Endothelial cell (in vitro differentiated cells): ENCODE measurements at regions not wholly inside any gene's neighbourhood (a gene's known extent, or its start where the extent isn't known, plus 50 kb on each side); places are given as distances from the start of the nearest gene placed in this dataset.
"Not testable (repeated sequence)": the region's sequence is repeated elsewhere in the genome, so short reads cannot be mapped to it uniquely, and the experiment has no call there.

Experiments
- DNase-seq: peaks from one replicate; pipeline ENCODE4 v3.0.0; 2021; ENCODE audit warnings: low spot score
- H3K27ac Mint-ChIP-seq: one replicate; pipeline ENCODE4 v1.8.0; 2021; ENCODE audit warnings: mixed read lengths, inconsistent platforms; ENCODE audit not compliant: unreplicated experiment
- H3K27me3 Mint-ChIP-seq: one replicate; pipeline ENCODE4 v1.8.0; 2021; ENCODE audit warnings: mild to moderate bottlenecking, moderate library complexity, mixed read lengths, inconsistent platforms; ENCODE audit not compliant: unreplicated experiment
- H3K36me3 Mint-ChIP-seq: one replicate; pipeline ENCODE4 v1.8.0; 2021; ENCODE audit warnings: mild to moderate bottlenecking, low read depth, mixed read lengths, inconsistent platforms; ENCODE audit not compliant: unreplicated experiment
- H3K4me1 Mint-ChIP-seq: one replicate; pipeline ENCODE4 v1.8.0; 2021; ENCODE audit warnings: mild to moderate bottlenecking, mixed read lengths, inconsistent platforms; ENCODE audit not compliant: unreplicated experiment
- H3K4me3 Mint-ChIP-seq: one replicate; pipeline ENCODE4 v1.8.0; 2021; ENCODE audit warnings: mild to moderate bottlenecking, mixed read lengths, inconsistent platforms; ENCODE audit not compliant: unreplicated experiment
- H3K9me3 Mint-ChIP-seq: one replicate; pipeline ENCODE4 v1.8.0; 2021; ENCODE audit warnings: mixed read lengths, inconsistent platforms; ENCODE audit not compliant: unreplicated experiment
- TF ChIP-seq, protein P1 (sequence below): fragments of 200-600 bp; sonication (generic); IDR thresholded peaks from one replicate; pipeline ENCODE4 v1.5.0; 2021; ENCODE audit warnings: antibody characterized with exemption; ENCODE audit not compliant: unreplicated experiment

DNA sequence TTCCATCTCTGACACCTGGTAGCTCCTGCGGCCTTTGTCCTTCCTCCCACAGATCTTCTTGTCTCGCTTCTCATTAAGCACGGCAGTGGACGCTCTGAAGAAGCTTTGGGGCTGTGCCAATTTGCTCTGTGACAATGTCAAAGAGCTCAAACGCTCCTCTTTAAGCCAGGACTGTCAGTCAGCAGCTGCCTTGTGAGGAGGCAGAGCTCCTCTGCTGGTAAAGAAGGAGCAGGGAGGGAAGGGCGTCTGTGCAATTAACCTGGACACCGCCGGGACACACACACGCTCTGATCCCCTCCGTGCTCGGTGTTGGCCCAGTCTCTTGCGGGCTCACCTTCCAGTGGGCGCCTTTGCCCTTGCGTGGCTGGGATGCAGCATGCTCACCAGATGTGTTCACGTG, 373.9 kb downstream of the BRD1 start:
- Mint-ChIP-seq H3K4me3 (no peak overlapping the region), H3K27ac (no peak overlapping the region), H3K36me3 (no peaks in the 10 kb centered on the region), H3K9me3 (no peaks in the 10 kb centered on the region), H3K27me3 (peaks cover 10% of the 10 kb centered on the region), H3K4me1 (peaks cover 4% of the 10 kb centered on the region)
- no peak for DNase-seq
- TF ChIP-seq, protein P1, sequence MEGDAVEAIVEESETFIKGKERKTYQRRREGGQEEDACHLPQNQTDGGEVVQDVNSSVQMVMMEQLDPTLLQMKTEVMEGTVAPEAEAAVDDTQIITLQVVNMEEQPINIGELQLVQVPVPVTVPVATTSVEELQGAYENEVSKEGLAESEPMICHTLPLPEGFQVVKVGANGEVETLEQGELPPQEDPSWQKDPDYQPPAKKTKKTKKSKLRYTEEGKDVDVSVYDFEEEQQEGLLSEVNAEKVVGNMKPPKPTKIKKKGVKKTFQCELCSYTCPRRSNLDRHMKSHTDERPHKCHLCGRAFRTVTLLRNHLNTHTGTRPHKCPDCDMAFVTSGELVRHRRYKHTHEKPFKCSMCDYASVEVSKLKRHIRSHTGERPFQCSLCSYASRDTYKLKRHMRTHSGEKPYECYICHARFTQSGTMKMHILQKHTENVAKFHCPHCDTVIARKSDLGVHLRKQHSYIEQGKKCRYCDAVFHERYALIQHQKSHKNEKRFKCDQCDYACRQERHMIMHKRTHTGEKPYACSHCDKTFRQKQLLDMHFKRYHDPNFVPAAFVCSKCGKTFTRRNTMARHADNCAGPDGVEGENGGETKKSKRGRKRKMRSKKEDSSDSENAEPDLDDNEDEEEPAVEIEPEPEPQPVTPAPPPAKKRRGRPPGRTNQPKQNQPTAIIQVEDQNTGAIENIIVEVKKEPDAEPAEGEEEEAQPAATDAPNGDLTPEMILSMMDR, result no peak

DNA sequence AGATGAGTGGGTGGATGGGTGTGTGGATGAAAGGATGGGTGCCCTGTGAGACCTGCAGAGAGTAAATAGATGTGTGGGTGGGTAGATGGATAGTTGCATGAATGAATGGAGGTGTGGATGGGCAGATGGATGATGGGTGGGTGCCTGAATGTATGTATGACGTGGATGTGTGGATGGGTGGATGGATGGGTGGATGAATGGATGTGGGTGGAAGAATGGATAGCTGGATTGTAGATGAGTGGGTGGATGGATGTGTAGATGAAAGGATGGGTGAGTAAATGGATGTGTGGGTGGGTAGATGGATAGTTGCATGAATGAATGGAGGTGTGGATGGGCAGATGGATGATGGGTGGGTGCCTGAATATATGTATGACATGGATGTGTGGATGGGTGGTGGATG, 374.7 kb downstream of the BRD1 start:
- H3K27me3 Mint-ChIP-seq, H3K4me1 Mint-ChIP-seq, H3K9me3 Mint-ChIP-seq, H3K4me3 Mint-ChIP-seq, H3K27ac Mint-ChIP-seq, H3K36me3 Mint-ChIP-seq, DNase-seq: not testable (repeated sequence)

DNA sequence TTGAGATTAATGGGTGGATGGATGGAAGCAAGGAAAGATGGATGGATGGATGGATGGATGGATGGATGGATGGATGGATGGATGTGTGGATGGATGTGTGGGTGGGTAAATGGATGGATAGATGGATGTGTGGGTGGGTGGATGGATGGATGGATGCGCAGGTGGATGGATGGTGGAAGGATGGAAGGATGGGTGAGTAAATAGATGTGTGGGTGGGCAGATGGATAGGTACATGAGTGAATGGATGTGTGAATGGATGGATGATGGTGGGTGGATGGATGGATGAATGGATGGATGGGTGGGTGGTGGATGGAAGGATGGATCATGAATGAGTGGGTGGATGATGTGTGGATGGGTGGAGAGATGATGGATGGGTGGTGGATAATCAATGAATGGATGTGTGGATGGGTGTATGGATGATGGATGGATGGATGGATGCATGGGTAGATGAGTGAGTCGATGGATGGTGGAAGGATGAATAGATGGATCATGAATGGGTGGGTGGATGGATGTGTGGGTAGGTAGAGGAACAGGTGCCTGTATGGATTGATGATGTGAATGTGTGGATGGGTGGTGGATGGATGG, 375.2 kb downstream of the BRD1 start:
- Mint-ChIP-seq H3K4me1 (peaks cover 4% of the 10 kb centered on the region), H3K9me3 (no peaks in the 10 kb centered on the region), H3K36me3 (no peaks in the 10 kb centered on the region), H3K27me3 (peaks cover 10% of the 10 kb centered on the region), H3K27ac (no peak overlapping the region), H3K4me3 (no peak overlapping the region)
- DNase-seq, result no peak
- TF ChIP-seq, protein P1, result no peak

DNA sequence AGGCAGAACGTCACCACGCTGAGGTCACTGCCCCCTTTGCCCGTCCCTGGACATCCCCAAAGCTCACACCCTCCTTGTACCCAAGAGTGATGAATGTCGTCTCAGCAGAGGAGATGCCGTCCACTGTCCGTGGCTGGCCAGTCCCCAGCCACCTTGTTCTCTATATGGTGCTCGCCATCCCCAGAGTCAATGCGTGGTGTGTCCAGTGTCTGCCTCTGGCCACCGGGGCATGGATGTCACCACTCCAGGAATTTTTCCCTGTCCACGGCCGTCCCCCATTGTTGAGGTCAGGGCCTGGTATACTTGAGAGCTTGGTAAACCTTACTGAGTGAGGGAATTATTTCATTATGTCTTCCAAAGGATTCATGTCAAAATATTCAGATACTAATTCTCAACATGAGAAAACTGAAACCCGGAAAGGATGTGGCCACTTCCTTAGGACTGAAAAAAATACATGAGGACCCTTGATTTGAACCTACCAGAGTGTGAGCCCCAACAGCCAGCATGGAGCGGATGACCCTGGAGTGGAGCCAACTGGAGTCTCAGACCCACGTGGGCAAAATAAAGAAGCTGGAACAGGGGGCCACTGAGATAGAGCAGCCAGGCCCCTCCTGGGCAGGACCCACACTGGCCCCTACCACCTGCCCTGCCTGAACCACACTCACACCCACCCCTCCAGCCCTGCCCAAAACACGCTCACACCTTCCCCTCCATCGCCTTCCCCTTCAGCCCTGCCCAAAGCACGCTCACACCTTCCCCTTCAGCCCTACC, 376.4 kb downstream of the BRD1 start:
- H3K27me3 Mint-ChIP-seq, result peaks cover 10% of the 10 kb centered on the region
- H3K9me3 Mint-ChIP-seq, result no peaks in the 10 kb centered on the region
- H3K4me3 Mint-ChIP-seq, result no peak overlapping the region
- H3K27ac Mint-ChIP-seq, result no peak overlapping the region
- peaks cover 4% of the 10 kb centered on the region for H3K4me1 Mint-ChIP-seq
- no peaks in the 10 kb centered on the region for H3K36me3 Mint-ChIP-seq
- DNase-seq, result no peak
- TF ChIP-seq, protein P1, result no peak

DNA sequence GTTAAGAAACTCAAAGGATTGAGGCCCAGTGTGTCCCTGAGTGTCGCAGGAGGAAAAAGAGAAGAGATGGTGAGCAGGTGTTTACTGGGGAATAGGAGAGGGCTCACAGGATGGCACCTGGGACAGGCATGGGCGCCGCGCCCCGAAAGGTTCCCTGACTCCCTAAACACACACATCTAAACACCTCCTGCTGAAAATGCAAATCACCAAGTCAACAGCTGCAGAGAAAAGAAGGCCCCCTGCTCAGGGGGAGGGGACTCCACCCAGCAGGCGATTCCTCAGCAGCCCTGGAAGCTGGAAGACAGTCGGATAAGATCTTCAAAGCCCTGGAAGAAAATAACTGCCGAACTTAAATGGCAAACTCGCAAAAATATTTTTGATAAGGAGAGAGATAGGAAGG, 377.2 kb downstream of the BRD1 start:
- Mint-ChIP-seq H3K4me1 (peaks cover 4% of the 10 kb centered on the region), H3K36me3 (no peaks in the 10 kb centered on the region), H3K27me3 (peaks cover 10% of the 10 kb centered on the region), H3K9me3 (no peaks in the 10 kb centered on the region), H3K27ac (no peak overlapping the region), H3K4me3 (no peak overlapping the region)
- TF ChIP-seq, protein P1, result no peak
- no peak for DNase-seq
